ENCODE measurements at regions not wholly inside any gene's neighbourhood (a gene's known extent, or its start where the extent isn't known, plus 50 kb on each side); places are given as distances from the start of the nearest gene placed in this dataset.

GRCh38 chr4:25578432-25578831, 77.2 kb upstream of the SLC34A2 start:
- H2AFZ ChIP-seq = no peak overlapping the region
- ATAC-seq (peak; percentile 77), DNase-seq (ENCODE audit: low spot score) (peak; percentile 75)
- no peaks in the 10 kb centered on the region for H3K36me3 ChIP-seq (ENCODE audit: insufficient read depth)
- Mint-ChIP-seq H3K27ac (peak overlapping the region; percentile 91), H3K4me1 (peaks cover 43% of the 10 kb centered on the region), H3K9me3 (no peaks in the 10 kb centered on the region), H3K4me3 (no peak overlapping the region), H3K36me3 (ENCODE audit: low read depth) (no peaks in the 10 kb centered on the region), H3K27me3 (ENCODE audit: insufficient read depth, low read depth, poor library complexity) (peaks cover 28% of the 10 kb centered on the region)
- TF ChIP-seq ZNF462 (CRISPR knock-in tag; IDR thresholded peaks at IDR 0.05) (peak; percentile 45; the same call in 1 of the 2 replicates), NANOG (IDR thresholded peaks at IDR 0.05; ENCODE audit: borderline replicate concordance) (peak; percentile 42; the same call in 1 of the 2 replicates), CREB1 (CRISPR knock-in tag; IDR thresholded peaks at IDR 0.05; ENCODE audit: low read depth) (0 out of 2 replicates have a peak, but pooled peaks have one; percentile 44), EZH2 (IDR thresholded peaks at IDR 0.05; ENCODE audit: low read depth, unreplicated experiment) (no peak)
- H3K27ac ChIP-seq (ENCODE audit: low read depth) = peak overlapping the region; percentile 95
- 0 out of 2 replicates have a peak overlapping the region, but pooled peaks have one; percentile 0 for H3K4me3 ChIP-seq
- H3K4me2 ChIP-seq = peak overlapping the region; percentile 6
- H4K20me1 ChIP-seq (replicated peaks; ENCODE audit: insufficient read depth) = no peaks in the 10 kb centered on the region
- peaks cover 14% of the 10 kb centered on the region for H3K4me1 ChIP-seq (ENCODE audit: insufficient read depth)
- no peaks in the 10 kb centered on the region for H3K27me3 ChIP-seq (ENCODE audit: insufficient read depth)
- no peaks in the 10 kb centered on the region for H3K9me2 ChIP-seq (ENCODE audit: insufficient read depth)
- no peaks in the 10 kb centered on the region for H3K79me2 ChIP-seq (replicated peaks; ENCODE audit: insufficient read depth)
- no peaks in the 10 kb centered on the region for H3F3A ChIP-seq (replicated peaks; ENCODE audit: low read depth)

DNA sequence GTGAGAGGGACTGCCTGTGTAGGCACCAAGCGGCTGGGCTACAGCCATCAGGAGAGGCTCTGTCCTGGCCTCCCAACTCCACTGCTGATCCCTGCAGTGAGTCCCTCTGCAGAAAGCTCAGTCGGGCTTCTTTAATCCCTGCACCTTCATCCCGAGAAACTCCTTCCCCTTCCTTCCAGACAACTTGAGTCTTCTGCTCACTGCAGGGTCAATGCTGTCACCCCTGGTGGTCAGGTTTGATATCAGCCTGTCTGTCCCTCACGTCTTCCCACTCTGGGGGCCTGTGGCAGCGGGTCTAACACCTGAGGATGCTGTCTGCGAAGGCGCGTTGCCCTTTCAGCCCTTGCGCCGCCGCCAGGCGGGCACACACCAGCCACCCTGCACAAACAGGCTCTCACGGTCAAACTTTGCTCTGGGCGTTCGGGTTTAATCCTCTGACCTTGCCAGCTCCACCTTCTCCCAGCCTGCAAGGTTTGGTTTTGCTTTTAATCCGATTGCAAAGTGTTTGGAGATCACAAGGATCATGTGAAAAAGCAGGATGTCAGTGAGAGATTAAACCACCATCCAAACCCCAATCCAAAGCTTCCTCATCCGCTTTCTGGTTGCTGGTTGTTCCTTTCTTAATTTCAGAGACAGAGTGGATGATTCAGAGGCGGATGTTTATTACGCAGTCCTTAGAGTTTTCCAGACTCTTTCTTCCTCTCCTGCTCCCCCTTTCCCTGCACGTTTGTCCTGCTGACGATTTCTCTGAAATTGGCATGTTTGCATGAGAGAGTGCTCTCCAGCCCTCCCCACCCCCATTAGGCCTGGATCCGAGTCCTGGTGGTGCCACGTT, 74.8 kb upstream of the SLC34A2 start:
- H3K9me2 ChIP-seq (ENCODE audit: insufficient read depth) = no peaks in the 10 kb centered on the region
- Mint-ChIP-seq H3K9me3 (no peaks in the 10 kb centered on the region), H3K4me1 (peaks cover 42% of the 10 kb centered on the region), H3K36me3 (ENCODE audit: low read depth) (no peaks in the 10 kb centered on the region), H3K27me3 (ENCODE audit: insufficient read depth, low read depth, poor library complexity) (peaks cover 23% of the 10 kb centered on the region), H3K27ac (peak overlapping the region; percentile 92), H3K4me3 (no peak overlapping the region)
- no peaks in the 10 kb centered on the region for H3F3A ChIP-seq (replicated peaks; ENCODE audit: low read depth)
- no peaks in the 10 kb centered on the region for H4K20me1 ChIP-seq (replicated peaks; ENCODE audit: insufficient read depth)
- 0 out of 2 replicates have a peak overlapping the region, but pooled peaks have one; percentile 95 for H3K27ac ChIP-seq (ENCODE audit: low read depth)
- no peaks in the 10 kb centered on the region for H3K79me2 ChIP-seq (replicated peaks; ENCODE audit: insufficient read depth)
- H3K4me1 ChIP-seq (ENCODE audit: insufficient read depth) = peaks cover 14% of the 10 kb centered on the region
- no peak overlapping the region for H3K4me3 ChIP-seq
- H3K4me2 ChIP-seq = no peak overlapping the region
- no peaks in the 10 kb centered on the region for H3K27me3 ChIP-seq (ENCODE audit: insufficient read depth)
- peak; percentile 39 for DNase-seq (ENCODE audit: low spot score)
- H3K36me3 ChIP-seq (ENCODE audit: insufficient read depth) = no peaks in the 10 kb centered on the region
- H2AFZ ChIP-seq = peak overlapping the region; percentile 94
- ATAC-seq = peak; percentile 25
- TF ChIP-seq CTCF (conservative IDR thresholded peaks at IDR 0.05; ENCODE audit: low read depth in 2 of 2) (peak in 1 of 2 experiments; percentile 14; a peak in 1 of 4 replicates), STAT1 (IDR thresholded peaks at IDR 0.05; ENCODE audit: unreplicated experiment) (no peak)
- TF ChIP-seq, protein P1, sequence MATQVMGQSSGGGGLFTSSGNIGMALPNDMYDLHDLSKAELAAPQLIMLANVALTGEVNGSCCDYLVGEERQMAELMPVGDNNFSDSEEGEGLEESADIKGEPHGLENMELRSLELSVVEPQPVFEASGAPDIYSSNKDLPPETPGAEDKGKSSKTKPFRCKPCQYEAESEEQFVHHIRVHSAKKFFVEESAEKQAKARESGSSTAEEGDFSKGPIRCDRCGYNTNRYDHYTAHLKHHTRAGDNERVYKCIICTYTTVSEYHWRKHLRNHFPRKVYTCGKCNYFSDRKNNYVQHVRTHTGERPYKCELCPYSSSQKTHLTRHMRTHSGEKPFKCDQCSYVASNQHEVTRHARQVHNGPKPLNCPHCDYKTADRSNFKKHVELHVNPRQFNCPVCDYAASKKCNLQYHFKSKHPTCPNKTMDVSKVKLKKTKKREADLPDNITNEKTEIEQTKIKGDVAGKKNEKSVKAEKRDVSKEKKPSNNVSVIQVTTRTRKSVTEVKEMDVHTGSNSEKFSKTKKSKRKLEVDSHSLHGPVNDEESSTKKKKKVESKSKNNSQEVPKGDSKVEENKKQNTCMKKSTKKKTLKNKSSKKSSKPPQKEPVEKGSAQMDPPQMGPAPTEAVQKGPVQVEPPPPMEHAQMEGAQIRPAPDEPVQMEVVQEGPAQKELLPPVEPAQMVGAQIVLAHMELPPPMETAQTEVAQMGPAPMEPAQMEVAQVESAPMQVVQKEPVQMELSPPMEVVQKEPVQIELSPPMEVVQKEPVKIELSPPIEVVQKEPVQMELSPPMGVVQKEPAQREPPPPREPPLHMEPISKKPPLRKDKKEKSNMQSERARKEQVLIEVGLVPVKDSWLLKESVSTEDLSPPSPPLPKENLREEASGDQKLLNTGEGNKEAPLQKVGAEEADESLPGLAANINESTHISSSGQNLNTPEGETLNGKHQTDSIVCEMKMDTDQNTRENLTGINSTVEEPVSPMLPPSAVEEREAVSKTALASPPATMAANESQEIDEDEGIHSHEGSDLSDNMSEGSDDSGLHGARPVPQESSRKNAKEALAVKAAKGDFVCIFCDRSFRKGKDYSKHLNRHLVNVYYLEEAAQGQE (IDR thresholded peaks at IDR 0.05; ENCODE audit: unreplicated experiment) = no peak
